Anterior cingulate cortex (tissue), 58 donors: ENCODE measurements at regions not wholly inside any gene's neighbourhood (a gene's known extent, or its start where the extent isn't known, plus 50 kb on each side); places are given as distances from the start of the nearest gene placed in this dataset.

ENCODE experiments used
- DNase-seq, 58 donors: peaks; one replicate each; lab custom pipeline; 2025; lab: John Stamatoyannopoulos, UW

DNA sequence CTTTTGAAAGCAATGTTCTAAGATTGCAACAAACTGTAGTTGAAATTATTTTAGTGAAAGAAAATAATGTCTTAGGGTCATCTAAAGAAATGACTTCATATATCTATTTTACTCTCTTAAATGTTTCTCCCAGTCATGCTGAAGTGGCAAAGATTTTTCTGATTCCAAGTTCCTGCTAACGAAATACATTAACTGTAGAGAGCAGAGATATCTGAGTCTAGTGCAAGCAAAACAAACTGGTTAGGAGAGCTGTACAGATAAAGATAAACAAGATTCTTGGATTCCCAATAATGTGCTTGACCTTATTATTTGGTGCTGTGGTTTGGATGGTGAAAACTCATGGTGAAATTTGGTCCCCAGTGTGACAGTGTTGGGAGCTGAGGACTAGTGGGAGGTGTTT, 199.9 kb upstream of the PWP1 start:
- DNase-seq, result no peak

DNA sequence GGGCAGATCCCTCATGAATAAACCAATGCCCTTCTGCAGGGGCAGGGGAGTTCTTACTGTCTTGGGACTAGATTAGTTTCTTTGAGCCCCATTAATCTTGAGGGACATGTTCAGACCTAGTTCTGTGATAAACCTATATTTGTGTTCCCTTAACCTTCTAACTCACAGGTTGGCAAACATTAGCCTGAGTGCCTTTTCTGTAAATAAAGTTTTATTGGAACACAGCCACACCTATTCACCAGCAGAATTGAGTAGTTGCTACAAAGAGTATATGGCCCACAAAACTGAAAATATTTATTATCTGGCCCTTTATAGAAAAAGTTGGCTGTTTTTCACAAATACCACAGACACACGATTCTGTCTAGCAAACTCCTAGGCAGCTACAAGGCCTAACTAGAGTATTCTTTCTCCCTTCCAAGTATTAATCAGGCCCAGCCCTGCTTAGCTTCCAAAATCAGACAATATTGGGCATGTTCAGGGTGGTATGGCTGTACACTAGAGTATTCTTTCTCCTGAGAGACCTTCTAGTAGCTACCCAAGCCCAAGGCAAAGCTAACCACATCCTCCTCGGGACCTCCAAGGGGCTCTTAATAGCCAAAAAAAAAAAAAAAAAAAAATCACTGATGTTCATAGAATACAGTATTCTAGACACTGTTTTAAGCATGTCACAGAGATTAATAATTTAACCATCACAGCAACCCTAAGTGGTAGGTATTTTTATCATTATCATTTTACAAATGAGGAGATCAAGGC, 199.3 kb upstream of the PWP1 start:
- no peak for DNase-seq

DNA sequence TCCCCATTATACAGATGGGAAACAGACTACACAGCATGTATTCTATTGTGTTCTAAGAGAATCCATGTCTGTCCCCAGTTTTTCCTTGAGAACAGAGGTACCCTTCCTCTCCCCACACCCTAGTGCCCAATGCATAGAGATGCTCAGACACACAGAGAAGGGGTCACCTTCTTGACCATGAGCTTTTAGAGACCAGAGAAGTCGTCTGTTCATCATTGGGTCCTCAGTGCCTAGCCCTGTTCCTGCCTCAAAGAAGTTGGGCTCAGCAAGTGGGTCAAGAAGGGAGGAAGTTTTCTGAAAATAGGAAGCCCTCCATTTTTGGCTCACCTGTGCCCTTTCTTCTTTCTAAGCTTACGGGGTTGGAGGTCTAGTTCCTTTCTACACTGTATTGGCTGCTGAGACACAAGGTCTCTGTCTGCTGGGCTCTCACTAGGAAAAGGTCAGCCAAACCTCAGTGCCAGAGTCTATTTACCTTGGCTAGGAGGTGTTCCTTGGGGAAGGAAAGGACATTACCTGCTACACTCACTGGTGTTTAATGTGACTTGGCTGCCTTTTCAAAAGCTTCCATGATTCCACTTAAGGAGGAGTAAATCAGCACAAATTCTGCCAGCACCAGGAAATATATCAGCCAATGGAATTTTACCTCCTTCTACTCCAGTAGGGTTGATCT, 198.5 kb upstream of the PWP1 start:
- no peak for DNase-seq

DNA sequence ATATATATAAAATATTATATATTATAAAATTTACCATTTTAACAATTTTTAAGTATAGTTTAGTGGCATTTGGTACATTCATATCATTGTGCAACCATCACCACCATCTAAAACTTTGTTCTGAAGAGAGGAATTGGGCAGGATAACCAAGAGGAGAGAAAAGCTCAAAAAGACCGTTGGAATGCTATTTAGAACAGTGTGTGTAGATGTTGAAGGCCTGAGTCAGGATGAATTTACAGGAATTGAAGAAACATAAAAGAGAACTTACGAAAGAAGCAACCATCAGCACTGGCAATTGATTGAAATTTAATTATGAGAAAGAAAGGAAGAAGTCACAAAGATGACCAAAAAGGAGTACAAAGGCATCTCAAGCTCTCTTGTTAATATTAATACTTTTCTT, 196.9 kb upstream of the PWP1 start:
- no peak for DNase-seq

DNA sequence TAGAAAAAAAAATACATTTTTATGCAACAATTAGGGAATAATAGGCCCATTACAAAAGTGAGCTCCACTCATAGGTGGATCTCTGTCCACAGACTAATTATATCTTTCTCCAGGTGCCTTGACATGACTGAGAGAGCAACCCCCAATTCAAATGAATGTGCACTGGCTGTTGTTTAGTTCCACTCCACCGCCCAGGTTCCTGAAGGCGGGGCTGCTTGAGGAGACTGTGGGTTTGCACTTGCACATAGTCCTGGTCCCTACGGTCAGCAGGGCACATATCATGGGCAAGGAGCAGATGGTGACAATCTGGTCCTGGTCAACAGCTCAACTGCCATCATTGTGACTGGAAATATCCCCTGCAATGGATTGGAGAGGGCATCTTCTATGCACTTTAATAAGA, 195.6 kb upstream of the PWP1 start:
- DNase-seq, result no peak

DNA sequence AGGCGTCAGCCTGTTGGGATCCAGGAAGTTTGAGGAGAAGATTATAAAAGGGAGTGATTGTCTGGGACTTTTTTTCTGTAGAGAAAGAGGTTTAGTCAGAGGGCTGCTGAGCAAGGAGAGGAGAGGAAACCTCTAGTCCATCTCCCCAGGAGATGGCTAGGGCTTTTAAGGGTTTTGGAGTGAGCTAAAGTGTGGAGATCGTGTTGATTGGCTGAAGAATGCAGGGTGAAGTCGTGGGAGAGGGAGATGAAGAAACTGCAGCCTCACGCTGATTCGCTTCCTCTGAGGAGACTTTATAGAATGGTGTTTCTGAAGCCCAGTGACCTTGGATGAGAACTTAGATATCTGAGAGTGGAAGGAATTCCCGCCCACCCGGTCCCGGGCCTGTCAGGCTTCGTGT, 193.7 kb upstream of the PWP1 start:
- no peak for DNase-seq

DNA sequence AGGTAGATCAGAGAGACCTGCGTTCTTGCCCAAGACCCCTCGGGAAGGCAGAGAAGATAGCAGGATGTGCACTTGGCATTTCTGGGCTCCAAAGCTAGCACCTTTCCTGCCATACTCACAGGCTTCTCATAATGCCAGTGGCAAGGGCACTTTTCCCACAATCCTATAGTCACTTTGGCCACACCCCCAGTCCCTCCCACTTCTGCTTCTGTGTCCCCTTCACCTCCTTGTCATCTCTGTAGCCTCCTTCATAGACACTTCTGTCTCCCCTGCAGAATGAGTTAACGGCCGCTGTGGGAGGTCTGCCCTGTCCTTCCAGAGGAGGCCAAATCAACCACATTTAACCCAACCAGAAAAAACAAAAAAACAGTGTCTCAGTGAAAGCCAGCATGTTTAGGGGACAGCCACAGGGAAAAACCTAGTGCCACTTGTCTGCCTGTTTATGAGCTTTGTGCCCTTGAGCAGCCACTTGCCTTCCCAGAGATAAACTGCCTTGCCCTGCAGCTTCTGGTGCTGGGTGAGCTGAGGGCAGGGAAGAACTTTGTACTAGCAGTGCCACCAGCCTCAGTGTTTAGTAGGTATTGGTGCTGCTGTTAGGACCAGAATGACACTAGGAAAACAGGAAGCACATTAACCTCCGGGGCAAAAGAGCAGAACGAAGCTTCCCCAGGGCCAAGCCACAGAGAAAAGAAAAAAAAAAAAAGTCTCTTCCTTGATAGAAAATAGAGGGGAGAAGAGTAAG, 193.0 kb upstream of the PWP1 start:
- no peak for DNase-seq

DNA sequence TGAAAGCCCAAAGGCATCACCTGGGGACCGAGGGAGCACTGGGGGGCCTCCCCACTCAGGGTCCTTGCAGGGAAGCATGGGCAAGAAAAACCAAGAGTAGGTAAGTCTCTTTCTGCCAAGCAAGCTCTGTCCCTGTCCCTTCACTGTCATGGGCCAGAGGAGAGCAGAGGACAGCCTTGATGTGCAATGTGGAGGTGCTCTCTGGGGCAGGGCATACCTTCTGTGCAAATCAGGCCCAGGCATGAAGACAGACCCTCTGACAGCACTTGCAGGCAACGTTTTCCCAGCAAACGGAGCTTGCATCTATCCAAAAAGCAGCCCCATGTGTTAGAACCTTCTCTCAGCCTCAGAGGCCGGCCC, 192.5 kb upstream of the PWP1 start:
- no peak for DNase-seq

DNA sequence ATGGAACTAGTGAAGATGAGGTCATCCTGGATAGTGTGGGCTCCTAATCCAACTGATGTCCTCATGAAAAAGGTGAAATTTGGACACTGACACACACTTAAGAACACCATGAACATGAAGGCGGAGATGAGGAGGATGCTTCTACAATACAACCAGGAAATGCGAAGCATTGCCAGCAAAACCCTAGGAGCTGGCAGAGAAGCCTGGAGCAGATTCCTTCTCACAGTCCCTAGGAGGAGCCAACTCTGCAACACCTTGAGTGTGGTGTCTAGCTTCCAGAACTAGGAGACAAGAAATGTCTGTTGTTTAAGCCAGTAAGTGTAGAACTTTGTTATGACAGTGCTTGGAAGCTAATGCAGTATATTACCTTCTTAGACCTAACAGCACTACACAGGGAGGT, 191.9 kb upstream of the PWP1 start:
- DNase-seq, result peak in 2 of 58 donors; percentile 1 to 11

DNA sequence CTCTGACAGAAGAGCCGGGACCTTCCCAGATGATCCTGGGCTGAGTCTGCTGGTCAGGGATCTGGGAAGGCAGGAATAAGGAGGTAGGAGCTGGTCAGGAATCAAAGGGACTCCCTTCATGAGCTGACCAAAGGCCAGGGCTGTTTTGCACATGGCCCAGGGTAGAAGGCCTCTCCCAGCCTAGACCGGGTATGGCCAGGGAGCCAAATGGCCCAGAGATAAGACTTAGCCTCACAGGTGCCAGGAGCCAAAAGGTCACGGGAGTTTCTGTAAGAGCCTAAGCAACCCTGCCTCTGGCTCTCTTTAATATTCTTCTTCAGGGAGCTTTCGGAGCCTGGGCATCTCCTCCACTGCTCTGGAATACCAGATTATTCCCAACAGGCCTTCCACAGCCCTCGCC, 191.3 kb upstream of the PWP1 start:
- DNase-seq, result no peak

DNA sequence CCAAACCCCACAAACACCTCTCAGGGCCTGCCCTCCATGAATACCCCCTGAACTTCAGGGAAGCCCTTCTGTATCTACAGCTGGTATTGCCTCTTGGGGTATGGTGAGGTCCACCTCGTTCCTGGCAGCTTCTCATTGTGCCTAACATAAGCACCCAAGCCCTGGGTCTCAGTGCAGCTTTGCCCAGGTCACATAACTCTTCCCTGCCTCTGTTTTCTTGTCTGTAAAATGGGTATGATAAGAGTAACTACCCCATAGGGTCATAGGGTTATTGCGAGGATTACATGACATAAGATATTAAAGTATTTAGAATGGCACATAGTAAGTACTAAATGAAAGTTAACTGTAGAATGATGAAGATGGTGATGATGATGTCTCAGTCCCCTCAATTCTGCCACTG, 190.0 kb upstream of the PWP1 start:
- DNase-seq, result no peak

DNA sequence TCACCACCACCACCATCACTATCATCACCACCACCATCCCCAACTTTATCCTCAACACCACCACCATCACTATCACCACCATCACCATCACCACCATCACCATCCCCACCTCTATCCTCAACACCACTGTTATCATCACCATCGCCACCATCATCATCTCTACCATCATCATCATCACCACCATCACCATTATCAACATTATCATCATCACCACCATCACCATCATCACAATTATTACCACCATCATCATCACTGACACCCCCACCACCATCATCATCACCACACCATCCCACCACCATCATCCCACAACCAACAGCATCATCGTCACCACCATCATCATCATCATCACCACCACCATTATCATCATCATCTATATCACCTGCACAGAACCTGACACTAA, 188.4 kb upstream of the PWP1 start:
- no peak for DNase-seq

DNA sequence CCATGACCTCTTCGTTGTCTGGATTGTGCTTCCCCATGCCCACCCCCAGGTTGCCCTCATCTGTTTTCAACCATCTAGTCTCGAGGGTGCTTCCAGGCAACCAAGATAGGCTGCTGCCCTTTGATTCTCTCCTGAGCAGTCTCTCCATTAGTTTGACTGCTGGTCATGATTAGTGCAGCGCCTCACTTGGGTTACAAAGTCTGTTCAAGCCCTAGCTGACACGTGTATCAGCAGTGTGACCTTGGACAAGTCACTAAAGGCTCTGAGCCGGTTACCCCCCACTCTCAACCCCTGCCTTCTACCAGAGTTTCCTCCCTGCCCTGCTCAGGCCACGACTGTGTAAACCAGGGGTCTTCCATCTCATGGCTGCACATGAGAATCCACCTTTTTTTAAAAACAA, 185.3 kb upstream of the PWP1 start:
- DNase-seq, result no peak

DNA sequence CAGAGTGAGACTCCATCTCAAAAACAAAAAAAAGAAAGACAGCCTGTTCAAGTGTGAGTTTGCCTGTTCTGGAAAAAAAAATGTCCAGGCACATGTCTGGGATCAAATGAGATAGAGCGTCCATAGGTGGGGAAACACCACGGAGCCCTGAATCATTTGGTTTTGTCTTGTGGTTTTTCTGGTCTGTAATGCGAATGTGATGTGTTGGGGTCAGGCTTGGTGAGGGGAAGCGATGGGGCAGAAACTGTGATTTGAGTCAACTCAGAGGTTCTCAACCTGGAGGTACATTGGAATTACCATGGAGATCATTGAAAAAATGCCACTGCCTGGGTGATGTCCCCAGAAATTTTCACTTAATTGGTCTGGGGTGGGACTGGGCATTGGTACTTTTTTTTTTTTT, 183.9 kb upstream of the PWP1 start:
- no peak for DNase-seq

DNA sequence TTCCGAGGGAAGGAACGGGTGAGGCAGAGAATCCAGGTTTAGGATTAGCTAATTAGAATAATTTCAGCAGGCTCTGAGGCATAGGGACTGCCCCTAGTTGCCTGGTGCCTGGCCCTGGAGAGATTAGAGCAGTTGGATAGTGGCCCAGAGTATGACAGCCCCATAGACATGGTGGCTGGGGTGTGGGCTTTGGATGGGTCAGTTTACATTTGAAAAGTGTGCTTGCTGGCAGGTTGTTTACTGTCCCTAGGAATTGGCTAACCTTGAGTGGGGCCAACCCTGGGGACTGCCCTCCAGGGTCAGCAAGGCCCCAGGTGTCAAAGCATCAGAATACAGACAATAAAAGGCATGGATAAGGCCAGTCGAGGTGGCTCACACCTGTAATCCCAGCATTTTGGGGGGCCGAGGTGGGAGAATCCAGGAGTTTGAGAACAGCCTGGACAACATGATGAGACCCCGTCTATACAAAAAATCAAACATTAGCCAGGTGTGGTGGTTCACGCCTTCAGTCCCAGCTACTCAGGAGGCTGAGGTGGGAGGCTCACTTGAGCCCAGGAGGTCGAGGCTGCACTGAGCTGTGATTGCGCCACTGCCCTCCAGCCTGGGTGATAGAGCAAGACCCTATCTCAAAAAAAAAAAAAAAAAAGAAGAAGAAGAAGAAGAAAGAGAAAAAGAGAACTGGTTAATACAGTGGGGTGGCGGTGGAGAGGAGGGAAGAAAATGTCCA, 182.3 kb upstream of the PWP1 start:
- no peak for DNase-seq

DNA sequence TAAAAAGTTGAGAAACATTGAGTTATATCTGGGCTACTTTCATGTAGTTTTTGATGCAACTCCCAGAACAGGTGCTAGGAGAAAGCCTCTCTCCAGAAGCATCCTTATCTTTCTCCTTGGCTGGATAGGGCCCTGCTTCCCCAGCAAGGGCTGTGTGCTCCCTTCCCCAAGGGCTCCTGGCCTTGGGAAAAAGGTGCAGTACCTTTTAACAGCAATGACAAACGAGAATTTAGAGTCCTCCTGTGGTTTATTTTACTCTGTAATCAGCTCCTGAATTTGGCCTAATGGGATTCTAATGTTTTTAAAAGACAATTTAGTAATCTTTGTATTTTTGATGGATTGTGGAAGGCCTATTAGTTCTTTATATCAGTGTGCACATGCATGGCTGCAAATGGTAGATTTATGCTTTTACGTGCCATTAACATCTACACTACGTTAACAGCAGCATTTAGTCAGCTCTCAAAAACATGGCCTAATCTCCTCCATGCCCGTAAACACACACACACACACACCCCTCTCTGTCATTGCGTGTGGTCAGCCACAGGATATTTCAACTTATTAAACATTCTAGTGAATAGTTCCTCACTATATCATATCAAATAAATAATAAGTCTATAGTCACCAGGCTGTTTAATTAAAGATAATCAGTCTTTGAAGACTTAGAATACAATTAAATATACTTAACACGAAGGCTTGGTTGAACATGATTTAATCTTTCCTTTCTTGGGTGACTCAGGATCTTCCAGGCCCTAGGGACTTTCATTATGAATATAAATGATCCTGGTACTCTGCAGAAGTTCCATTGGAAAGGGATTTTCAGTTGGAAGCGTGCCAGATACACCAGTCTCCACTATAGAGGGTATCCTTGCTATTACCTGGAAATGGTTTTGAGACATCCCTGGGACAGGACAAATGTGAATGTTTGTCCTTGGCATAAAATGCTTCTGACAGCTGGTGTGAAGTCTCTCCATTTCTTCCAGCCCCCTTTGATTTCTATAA, 181.4 kb upstream of the PWP1 start:
- DNase-seq, result no peak

DNA sequence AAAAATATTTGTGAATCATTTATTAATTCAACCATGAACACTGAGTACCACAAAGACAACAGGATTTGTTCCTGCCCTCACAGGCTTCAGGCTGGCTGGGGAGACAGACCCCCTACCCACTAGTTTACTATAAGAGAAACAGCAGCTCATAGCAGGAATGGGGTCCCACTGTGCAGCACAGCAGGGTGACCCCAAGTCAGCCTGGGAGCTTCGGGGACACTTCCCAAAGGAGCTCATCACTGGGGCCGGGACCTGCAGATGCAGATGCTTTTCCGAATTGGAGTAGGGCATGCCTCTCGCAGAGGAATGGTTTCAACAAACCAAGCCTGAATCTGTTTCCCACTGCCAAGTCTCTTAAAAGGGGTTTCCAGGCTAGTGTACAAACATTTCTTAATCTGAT, 176.2 kb upstream of the PWP1 start:
- DNase-seq, result no peak

DNA sequence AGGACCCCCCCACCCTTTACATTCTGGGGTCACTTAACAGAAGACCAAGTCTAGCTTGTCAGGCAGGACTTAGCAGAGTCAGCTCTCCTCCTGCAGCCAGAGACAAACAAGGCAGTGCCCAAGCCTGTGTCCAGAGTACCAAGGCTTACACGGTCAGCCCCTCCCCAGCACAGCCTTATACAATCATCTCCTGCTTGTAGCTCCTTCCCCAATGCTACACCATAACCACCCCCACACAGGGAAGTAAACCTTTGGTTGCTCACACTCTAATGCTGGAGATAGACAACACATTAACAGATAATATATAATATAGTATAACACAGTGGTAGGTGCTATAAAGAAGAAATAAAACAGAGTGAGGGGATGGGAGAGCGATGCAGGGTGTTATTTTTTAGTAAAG, 175.4 kb upstream of the PWP1 start:
- DNase-seq, result no peak

DNA sequence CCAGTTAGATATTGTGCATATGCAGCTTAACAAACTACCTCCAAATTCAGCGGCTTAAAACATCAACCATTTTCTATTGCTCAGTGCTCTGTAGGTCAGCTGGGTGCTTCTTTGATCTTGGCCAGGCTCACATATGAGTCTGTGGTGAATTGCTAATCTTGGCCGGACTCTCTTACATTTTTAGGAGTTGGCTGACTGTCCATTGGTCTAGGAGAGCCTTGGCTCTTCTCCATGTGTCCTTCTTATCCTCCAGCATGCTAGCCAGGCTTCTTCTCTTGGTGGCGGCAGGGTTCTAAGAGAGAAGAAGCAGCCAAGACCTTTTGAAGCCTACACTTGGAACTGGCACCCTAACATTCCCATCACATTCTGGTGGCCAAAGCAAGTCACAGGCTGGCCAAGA, 174.3 kb upstream of the PWP1 start:
- DNase-seq, result peak in 4 of 58 donors; percentile 1 to 6 (median 4)

DNA sequence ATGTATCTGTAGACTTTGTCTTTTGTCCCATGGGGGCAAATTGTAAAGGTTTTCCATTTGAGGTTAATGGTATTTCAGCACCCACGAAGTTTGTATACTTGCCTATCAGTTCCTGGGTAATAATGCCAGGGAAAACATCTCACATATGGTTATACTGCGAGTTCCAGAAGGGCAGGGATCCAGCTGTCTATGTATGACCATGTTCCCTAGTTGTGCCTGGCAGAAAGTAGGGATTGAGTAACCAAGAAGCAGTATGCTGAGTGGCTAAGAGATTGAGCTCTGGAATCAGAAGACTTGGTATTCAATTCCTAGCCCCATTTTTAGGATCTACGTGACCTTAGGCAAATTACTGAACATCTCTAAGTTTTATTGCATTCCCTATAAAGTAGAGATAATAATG, 173.2 kb upstream of the PWP1 start:
- no peak for DNase-seq
